GM18502 (cell line): ENCODE measurements at regions not wholly inside any gene's neighbourhood (a gene's known extent, or its start where the extent isn't known, plus 50 kb on each side); places are given as distances from the start of the nearest gene placed in this dataset.
"Not testable (repeated sequence)": the region's sequence is repeated elsewhere in the genome, so short reads cannot be mapped to it uniquely, and the experiment has no call there.

Experiments used
- ATAC-seq: cut with Tn5 transposase; IDR thresholded peaks from one replicate; pipeline ENCODE4 v1.9.1; 2021; ENCODE audit warnings: mild to moderate bottlenecking; ENCODE audit not compliant: unreplicated experiment, poor library complexity

- ATAC-seq = no peak
These were observed 149.6 kb downstream of the FHIP1A start for GRCh38 chr4:151558496-151559113.

- ATAC-seq = no peak
These were observed 150.6 kb downstream of the FHIP1A start for GRCh38 chr4:151559595-151559994.

GRCh38 chr4:151561551-151562256 is 152.7 kb downstream of the FHIP1A start:
- ATAC-seq = no peak

- ATAC-seq = no peak
These were observed 154.2 kb downstream of the FHIP1A start for GRCh38 chr4:151563194-151563593.

- no peak for ATAC-seq
These were observed 155.3 kb downstream of the FHIP1A start for GRCh38 chr4:151564321-151564720.

GRCh38 chr4:151565583-151565982 is 156.6 kb downstream of the FHIP1A start:
- no peak for ATAC-seq

- no peak for ATAC-seq
These were observed 157.1 kb downstream of the FHIP1A start for GRCh38 chr4:151566053-151566452.

- peak; percentile 96 for ATAC-seq
These were observed 158.1 kb downstream of the FHIP1A start for GRCh38 chr4:151567056-151567455.

GRCh38 chr4:151568966-151569365 is 160.0 kb downstream of the FHIP1A start:
- no peak for ATAC-seq

GRCh38 chr4:151569650-151570049 is 160.7 kb downstream of the FHIP1A start:
- no peak for ATAC-seq

GRCh38 chr4:151573474-151573873 is 164.5 kb downstream of the FHIP1A start:
- ATAC-seq = no peak

GRCh38 chr4:151573945-151574344 is 165.0 kb downstream of the FHIP1A start:
- no peak for ATAC-seq

GRCh38 chr4:151574968-151575367 is 166.0 kb downstream of the FHIP1A start:
- ATAC-seq = no peak

GRCh38 chr4:151575646-151576045 is 166.7 kb downstream of the FHIP1A start:
- no peak for ATAC-seq

- ATAC-seq = no peak
These were observed 167.7 kb downstream of the FHIP1A start for GRCh38 chr4:151576627-151577026.

GRCh38 chr4:151581570-151581969 is 172.6 kb downstream of the FHIP1A start:
- no peak for ATAC-seq

- no peak for ATAC-seq
These were observed 173.1 kb downstream of the FHIP1A start for GRCh38 chr4:151582098-151582497.

GRCh38 chr4:151583157-151583914 is 174.4 kb downstream of the FHIP1A start:
- ATAC-seq = no peak

- no peak for ATAC-seq
These were observed 175.1 kb downstream of the FHIP1A start for GRCh38 chr4:151584101-151584500.

GRCh38 chr4:151595629-151596028 is 165.2 kb downstream of the GATB start:
- ATAC-seq = not testable (repeated sequence)

GRCh38 chr4:151597691-151598090 is 163.1 kb downstream of the GATB start:
- not testable (repeated sequence) for ATAC-seq
